GM19397 (cell line): ENCODE measurements at regions not wholly inside any gene's neighbourhood (a gene's known extent, or its start where the extent isn't known, plus 50 kb on each side); places are given as distances from the start of the nearest gene placed in this dataset.
A peak's percentile ranks its signal among the peaks of the same experiment; 100 is the strongest.

Source experiments
- ATAC-seq: cut with Tn5 transposase; IDR thresholded peaks from one replicate; pipeline ENCODE4 v1.9.1; 2021; ENCODE audit warnings: mild to moderate bottlenecking, moderate library complexity; ENCODE audit not compliant: unreplicated experiment

DNA sequence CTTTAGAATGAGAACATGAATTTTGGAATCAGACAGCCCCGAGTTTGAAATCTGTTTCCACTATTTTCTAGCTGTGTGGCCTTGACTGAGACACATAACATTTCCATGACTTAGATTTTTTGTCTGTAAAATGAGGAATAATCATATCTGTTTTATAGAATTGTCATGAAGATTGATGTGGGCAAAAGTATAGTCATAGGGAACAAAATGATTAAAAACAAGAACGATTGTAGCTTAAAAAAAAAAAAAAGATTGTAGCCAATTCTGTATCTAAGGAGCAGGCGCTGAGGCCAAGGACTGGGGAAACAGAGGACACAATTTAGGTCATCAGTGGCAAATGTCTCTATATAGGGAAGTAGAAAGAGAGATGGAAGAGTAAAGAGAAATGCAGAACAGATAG lies 201.6 kb upstream of the C1QTNF7 start:
- ATAC-seq: no peak

DNA sequence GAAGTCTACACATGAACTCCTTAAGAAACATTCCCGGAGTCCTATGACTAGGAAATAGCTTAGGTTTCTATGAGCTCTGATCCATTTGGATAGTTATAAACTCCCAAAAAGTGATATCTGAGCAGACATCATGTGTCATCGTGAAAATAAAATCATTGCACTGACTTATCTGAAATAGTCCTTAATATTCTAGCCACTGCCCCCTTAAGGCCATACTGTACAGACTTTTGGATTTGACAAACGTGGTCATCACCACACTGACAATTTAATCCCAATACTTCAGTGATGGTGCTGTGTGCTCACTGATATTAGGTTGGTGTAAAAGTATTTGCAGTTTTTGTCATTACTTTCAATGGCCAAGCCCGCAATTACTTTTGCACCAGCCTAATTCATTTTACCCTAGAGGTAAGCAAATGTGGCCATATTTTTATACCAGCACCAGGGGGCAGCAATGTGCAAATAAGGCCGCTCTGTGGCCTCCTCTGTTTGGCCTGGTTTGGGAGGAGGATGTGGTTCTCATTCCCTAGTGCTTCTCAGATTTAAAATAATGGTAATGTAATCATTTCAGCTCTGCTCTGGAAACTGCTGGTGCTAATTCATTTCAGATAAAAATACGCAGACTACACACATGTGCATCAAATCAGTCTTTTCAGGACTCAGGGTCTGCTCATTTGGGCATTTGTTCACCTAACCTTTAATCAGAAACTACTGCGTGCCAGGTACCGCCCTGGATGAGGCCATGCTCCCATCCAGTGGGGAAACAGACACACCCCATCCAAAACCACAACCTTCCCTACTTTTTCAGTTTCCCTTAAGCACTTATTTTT lies 196.4 kb upstream of the C1QTNF7 start:
- ATAC-seq: peak; percentile 75

DNA sequence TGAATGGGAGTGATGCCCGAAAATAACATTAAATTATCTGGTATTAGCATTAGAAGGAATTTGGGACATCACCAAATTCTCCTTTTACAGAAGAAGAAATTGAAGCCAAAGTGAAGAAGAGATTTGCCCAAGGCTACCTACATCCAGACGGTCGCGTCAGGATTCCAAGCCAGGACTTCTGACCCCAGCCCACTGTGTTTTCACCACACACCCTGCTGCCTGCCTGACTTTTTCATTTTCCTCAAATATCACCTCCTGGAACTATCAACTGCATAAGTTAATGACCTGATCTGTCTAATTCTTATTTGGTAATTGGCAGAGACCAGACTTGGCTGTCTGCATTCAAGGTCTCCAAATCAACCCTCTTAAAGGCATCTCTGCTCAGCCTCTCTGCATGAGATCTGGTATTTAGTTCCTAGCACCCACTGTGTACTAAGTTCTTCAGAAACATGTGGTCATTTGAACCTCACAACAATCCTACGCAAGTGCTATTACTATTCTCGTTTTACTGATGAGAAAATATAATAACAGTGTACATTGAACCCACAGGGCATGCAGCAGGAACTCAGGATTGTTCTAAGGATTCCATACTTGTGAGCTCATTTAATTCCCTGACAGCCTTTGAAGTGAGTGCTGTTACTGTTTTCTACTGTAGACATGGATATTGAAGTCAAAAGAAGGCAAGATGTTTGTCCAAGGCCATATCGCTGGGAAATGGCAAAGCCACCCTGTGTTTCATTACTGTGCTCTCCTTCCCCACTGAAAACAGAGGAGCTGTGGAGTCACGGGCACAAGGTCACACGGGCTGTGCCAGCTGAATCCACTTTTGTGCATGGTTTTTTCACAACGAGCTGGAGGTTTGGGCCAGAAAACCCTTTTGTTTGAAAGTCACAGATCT lies 195.2 kb upstream of the C1QTNF7 start:
- ATAC-seq: no peak

DNA sequence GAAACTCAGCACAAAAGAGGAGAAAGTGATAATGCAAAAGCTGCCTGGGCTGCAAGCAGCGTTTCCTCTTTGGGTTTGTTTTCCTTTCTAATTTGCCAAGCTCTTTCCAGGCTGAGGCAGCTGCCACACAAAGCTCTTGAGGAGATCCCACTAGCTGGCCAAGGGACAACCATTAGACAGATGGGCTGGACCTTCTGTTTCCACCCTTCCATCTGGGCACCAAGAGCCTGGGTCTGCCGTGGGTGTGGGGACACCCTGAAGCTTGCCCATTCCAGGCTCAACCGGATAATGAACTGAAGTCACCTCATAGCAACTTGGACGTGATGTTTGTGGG lies 194.6 kb upstream of the C1QTNF7 start:
- ATAC-seq: no peak

DNA sequence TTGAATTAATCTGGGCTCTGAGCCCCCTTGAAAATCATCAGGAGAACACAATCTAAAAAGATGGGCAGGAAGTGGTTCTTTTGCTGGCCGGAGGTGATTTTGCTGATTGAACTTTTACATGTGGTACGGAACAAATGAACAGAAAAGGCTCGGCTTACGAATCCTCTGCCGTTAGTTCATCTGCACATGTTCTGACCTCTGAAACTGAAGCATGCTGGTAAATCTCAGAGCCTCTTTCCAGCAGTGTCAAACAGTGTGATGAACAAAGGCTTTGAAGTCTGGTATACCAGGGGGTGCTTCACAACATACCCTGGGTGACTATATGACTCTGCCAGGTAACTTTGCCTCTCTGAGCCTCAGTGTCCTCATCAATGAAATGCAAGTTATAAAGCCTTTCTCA lies 194.2 kb upstream of the C1QTNF7 start:
- no peak for ATAC-seq

DNA sequence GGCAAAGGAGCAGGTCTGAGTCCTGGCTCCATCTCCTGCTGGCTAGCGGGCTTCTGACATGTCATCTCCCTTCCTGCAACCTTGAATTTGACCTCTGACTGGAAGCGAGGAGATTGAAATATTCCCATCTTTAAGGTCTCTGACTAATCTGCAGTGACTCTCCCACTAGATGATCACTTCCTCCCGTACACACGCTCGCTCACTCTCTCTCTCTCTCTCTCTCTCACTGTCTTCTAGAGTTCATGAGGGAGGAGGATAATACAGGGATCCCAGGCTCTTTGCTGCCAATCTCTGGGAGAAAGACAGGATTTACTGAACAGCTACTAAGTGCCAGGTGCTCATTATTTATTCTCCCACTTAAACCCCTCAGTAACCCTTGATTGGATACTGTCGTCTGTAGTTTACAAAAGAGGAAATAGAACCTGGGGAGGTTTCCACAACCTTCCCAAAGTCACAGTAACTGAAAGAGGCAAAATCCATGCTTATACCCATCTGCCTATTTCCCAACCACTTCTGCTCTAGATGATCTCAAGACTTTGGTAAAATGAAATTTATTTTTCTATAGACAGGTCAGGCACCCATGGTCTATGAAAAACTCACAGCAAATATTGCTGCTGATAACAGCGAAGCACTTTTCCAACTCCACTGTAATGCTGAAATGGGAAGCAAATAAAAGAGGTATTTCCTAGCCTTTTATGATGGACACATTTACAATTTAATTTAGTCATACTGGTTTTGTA lies 193.5 kb upstream of the C1QTNF7 start:
- no peak for ATAC-seq

DNA sequence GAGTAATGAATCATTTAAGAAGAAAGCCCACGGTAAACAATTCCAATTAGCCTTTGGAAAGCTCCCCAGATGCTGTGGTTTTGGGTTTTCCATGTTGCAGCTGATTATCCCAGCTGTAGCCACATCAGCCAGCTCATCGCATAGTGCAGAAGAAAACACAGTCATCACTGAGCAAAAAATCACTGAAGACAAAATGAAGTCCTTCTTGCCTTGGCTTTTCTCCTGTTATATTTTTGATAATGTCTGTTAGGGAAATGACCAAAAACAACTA lies 193.0 kb upstream of the C1QTNF7 start:
- ATAC-seq: no peak

DNA sequence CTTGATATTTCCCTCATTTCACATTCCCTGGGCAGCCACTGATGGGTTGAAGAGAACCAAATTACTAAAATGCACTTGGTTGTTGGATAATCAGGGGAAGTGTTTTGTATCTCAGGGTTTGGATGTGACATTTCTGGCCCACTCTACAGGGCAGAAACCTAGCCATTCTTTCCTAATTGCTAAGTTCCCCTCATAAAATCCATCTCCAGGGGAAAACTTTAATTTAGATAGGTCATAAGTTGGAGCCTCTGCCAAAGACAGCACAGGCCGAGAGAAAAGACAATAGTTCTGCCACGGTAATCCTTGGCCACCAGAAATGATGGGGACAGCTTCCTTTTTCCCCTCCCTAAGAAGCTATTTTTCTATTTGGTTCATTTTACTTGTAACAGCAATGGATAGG lies 192.7 kb upstream of the C1QTNF7 start:
- no peak for ATAC-seq

DNA sequence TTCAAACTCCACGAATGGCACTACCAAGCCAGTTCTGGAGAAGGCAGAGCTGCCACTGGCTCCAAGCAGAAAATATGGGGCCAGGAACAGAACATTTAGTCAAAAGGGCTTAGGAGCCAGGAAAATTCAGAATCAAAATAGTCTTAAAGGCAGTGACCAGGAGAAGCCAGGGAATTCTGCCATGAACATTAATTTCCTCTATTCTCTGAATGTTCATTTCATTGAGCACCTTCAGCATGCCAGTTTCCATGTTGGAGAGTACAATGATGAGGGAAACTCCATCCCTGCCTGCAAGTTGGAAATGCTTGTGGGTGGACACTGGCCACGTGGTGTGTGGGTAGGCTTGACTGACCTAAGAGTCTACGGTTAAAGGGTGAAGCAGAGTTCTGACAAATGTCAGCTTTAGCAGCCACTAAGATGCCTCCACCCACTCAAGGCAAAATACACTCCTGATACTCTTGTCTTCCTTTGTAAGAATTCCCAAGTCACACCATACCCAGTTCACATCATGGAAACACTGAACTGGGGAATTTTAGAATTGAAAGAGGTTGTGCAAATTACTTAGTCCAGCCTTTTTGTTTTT lies 190.1 kb upstream of the C1QTNF7 start:
- ATAC-seq: no peak

DNA sequence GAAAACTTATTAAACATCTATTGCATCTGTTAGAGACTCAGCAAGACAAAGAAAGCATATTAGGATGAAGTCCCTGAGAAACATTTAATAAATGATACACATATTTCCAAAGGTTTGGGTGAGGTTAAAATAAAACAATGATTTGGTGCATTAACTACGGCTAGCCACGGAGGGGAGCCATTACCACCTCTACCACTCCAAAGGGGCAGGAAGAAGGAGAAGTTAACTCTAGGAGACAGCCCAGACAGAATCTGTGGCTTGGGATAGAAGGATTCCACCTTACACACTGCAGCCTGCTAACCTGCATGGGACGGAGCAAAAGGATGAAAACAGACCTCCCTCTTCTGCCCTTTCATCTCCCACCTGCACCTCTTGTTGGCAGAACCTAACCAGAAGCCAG lies 189.1 kb upstream of the C1QTNF7 start:
- ATAC-seq: no peak

DNA sequence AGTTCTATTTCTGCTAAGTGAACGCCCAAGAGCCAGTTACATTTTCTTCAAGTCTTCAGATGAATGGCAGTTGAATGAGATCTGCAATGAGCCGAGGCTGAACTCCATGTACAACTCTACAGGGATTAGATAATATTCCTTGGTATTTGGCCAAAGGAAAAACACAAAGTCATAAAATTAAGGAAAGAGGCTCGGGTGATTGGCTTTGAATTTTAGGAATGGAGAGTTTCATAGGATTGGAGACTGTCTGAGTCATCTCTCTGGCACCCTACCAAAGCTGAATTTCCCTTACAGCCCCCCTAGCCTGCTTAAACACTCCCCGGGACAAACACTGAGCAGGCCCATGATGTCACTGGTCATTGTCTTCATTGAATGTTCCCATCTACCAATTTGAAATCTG lies 188.0 kb upstream of the C1QTNF7 start:
- ATAC-seq: no peak

DNA sequence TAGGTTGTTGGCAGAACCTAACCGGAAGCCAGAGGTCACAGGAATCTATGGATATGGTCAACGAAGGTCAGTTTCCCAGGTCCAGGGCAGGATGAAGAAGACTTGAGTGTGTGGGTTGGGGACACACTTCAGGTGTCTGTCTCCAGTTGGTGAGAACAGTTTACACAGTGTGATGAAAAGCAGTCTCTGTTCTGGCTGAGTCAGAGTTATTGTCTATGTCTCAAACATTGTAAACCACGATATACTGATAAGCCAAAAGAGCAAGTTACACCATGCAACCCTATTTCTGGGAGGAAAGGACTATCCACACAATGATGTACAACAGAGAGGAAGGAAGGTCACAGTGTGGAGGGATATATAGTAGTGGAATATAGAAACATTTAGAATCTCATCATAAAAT lies 187.1 kb upstream of the C1QTNF7 start:
- ATAC-seq: no peak

DNA sequence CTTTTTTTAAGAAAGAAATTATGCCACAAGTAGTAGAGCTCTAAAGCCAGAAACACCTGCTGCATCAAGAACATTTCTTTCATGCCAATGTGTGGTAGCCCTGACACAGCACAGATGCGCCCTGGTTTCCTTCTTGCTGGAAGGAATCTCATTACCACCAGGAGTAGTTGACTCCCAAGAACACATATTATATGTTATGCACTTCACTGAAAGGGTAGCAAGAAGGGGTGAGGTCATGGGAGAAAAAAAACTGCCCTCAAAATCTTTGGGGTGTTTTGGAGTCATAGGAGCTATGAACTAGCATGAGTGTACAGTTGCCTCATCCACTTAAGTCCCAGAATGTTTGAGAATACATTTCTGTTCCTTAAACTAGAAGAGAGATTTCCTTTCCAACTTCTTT lies 185.8 kb upstream of the C1QTNF7 start:
- no peak for ATAC-seq

DNA sequence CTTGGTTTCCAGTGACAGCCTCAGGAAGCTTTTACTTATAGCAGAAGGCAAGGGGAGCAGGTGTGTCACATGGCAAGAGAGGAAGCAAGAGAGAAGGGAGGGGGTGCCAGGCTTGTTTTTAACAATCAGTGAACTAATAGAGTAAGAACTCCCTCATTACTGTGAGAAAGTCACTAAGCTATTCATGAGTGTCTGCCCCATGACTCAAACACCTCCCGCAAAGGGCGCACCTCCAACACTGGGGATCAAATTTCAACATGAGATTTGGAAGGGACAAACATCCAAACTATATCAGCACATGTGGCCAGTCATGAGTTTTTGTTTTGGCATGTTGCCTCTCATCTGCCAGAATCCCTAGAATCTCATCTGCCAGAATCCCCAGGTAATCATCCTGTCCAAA lies 183.5 kb upstream of the C1QTNF7 start:
- no peak for ATAC-seq

DNA sequence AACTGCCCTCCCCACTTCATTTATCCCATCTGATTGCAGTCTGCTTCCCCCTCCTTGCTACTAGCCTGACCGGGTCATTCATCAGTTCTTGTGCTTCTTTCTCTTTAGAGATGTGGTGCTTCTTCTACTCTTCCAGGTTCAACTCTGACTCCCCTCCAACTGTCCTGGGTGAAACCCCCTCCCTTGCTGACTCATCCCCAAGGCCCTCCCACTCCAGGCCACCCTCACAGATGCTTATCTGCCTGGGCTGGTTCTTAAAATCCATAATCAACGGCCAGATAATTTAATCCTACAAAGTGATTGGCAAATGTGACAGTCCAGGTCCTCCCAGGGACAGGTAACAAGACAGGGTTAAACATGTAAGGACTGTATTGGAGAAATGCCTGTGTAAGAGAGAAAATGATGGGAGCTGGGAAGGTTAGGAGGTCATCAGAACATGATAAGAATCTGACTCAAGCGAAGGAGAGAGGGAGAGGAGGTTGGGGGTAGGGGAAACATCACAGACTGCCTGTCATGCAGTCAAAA lies 182.8 kb upstream of the C1QTNF7 start:
- no peak for ATAC-seq

DNA sequence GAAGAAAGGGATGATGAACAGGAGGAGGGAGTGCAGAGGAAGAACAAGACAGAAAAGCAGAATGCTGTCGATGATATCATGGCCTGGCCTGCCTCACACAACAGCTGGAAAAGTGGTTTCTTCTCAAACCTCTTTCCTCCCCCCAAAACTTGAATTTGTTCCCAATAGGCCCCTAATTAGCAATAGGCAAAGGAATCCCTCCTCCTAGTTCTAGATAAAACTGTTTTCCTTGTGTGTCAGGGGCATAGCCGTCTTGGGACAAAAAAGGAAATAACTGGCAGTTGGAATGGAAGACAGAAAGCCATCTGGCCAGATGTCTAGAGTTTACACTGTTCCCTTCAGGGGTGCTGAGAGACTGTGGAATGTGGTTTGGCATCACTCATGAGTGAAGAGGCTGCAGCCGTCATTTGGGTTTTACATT lies 177.8 kb upstream of the C1QTNF7 start:
- no peak for ATAC-seq

DNA sequence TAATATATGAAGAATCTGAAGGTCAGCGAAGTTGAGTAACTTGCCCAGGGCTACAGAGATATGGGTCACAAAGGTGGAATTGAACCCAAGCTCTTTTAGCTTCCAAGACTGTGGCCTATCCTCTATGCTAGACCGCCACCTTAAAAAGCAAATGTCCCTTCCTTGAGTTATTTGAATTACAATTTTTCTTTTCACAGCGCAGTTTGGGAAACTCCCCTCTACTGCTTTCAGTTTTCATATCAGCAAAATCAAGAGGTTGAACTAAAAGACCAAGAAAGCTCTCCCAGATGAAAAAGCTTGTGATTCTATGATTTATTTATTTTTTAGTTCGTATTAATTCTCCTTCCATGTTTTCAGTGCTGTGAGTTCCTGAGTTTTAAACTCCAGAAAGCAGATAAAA lies 174.5 kb upstream of the C1QTNF7 start:
- no peak for ATAC-seq

DNA sequence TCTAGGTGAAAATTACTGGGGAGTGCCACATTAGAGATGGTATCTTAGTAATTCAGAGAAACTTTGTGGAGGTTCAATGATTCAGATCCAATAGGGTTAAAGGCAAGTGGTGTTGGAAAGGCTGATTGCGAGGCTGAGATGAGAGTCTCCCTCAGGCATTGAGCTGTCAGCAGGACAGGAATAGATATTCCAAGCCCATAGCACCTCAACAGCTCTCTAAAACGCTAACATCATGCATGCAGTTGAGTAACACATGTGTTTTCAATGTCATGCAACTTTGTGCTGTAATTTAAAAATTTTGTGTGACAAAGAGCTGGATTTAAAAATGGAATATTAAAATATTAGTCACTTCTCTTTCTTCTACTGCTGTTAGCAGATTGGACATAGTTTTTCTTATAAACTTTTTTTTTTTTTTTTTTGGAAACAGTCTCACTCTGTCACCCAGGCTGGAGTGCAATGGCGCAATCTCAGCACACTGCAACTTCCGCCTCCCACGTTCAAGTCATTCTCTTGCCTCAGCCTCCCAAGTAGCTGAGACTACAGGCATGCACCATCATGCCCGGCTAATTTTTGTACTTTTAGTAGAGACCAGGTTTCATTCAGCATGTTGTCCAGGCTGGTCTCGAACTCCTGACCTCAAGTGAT lies 173.5 kb upstream of the C1QTNF7 start:
- no peak for ATAC-seq

DNA sequence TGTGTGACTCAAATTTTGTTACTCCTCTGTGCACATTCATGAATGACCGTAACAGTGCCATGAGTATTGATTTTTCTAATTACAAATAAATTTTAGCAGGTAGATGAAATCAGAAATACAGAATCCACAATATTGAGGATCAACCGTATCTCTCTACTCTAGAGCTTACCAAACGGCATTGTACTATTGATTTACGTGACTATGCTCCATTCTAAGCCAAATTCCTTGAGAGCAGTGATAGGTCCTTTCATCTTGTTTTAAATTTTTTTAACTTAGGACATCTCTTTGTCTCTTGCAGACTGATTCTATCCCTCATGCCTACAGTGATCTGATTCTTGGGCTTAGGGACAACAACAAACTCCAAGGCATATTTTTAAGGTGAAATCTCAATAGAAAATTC lies 172.3 kb upstream of the C1QTNF7 start:
- ATAC-seq: no peak

DNA sequence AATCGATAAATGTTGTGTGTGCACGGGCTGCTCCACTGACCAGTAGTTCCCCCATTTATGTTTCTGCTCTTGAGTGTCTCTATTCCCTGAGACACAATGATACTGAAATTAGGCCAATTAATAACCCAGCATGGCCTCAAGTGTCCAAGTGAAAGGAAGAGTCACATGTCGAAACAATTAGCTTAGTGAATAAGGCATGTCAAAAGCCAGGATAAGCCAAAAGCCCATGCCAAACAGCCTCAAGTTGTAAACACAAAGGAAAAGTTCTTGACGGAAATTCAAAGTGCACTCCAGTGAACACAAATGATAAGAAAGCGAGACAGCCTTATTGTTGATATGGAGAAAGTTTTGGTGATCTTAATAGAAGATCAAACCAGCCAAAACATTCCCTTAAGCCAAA lies 167.1 kb upstream of the C1QTNF7 start:
- no peak for ATAC-seq

DNA sequence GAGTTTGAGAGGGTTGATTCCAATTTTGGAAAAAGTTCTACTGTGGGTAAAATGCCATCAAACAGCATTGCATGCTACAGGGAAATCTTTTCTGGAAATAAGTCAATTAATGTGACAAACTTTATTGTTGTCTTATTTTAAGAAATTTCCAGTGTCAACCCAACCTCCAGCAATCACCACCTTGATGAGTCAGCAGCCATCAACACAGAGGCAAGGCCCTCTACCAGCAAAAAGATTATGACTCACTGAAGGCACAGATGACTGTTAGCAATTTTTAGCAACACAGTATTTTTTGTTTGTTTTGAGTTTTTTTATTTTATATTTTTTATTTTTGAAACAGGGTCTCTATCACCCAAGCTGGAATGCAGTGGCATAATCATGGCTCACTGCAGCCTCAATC lies 165.4 kb upstream of the C1QTNF7 start:
- ATAC-seq: no peak
